Right ventricle myocardium inferior (tissue), 1 donor: ENCODE measurements at regions not wholly inside any gene's neighbourhood (a gene's known extent, or its start where the extent isn't known, plus 50 kb on each side); places are given as distances from the start of the nearest gene placed in this dataset.

Experiments
- ATAC-seq: fragments of 200-7000 bp; cut with Tn5 transposase; one replicate; pipeline ENCODE4 v1.9.1; 2020; ENCODE audit warnings: mild to moderate bottlenecking, moderate library complexity
- DNase-seq: peaks from one replicate; pipeline ENCODE4 v3.0.0; 2021; ENCODE audit errors: missing footprints
- intact Hi-C: fragments of 100-400 bp; cut with DNase I; formaldehyde crosslinking; loops from one replicate; pipeline ENCODE4 v1.11.0; 2022
- donor health status: DM: no; HTN: yes; CAD: no; lungs with severe emphysema.

- intact Hi-C loops: loop anchor here (5.0 kb wide), 1 partner anchor 61 kb away; no protein-coding TSS in a partner anchor
- DNase-seq (peak; percentile 88), ATAC-seq (peak; percentile 88)
Measured at GRCh38 chr2:176491172-176491904, 222.1 kb downstream of the MTX2 start.

DNA sequence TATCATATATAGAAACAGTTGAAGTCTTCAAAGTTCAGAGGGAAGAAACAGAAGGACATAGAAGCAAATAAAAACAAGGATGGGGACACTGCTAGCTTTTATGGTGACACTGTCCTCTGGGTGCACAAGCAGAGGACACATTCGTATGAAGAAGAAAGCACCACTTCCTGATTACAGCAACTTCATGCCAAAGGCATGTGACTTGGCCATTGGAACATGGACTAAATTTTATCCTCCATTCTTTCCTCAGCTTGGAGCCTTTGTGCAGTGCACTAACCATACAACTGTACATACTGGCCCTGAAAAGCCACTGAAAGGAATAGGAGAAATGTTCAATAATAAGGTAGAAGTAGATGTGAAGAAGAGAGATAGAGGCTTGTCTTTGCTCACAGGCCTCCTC lies 223.3 kb downstream of the MTX2 start:
- ATAC-seq (no peak), DNase-seq (no peak)
- intact Hi-C loops: loop anchor here (5.0 kb wide), 1 partner anchor 60 kb away; no protein-coding TSS in a partner anchor

DNA sequence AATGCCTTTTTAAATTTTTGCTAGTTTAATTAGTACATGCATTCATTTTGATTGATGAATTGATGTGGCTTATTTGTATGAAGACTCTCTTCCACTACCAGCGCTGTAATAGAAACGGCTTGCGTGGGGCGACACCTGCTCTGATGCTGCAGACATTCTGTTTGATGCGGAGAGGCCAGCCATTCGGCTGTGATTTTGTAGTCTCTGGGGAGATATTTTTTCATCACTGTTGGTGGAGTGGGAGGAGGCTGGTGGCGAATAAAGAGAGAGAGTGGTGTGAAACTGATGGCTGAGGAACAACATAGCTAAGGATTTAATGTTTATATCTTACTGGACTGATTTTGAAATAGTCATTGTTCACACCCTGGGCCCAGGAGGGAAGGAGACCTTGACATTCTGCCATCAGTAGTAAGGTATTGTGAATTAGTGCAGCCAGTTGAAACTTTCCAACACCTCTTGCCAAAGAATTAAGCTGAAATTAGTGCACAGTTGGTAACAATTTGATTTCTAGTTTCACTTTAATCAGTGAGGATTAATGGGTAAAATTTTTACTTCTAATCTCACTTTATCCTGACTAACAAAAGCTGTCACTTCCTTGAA lies 224.1 kb downstream of the MTX2 start:
- ATAC-seq: peak; percentile 23
- intact Hi-C loops: loop anchor here (5.0 kb wide), 1 partner anchor 59 kb away; no protein-coding TSS in a partner anchor
- no peak for DNase-seq

- DNase-seq: no peak
- no peak for ATAC-seq
- intact Hi-C loops: loop anchor here (5.0 kb wide), 1 partner anchor 58 kb away; no protein-coding TSS in a partner anchor
Measured at GRCh38 chr2:176493909-176494308, 224.7 kb downstream of the MTX2 start.

DNA sequence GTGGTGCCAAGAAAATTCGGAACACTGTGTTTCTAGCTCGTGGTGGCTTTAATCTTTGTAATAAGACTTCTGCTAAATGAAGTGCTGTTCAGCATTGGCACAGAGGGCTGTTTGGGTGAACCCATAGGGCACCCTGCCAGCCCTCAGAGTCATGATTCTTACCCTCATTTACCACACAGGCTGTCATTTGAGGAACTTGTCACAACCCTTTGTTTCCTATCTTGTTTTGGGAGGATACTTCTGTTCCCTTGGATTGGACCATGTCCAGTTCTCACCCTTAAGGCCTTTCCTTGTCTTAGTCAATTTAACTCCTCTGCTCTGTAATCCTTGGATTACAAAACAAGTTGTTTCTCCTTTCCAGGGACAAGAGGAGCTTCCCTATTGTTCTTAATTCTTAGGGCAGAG lies 225.7 kb downstream of the MTX2 start:
- peak; percentile 79 for DNase-seq
- ATAC-seq: peak; percentile 15
- intact Hi-C loops: loop anchor here (5.0 kb wide), 1 partner anchor 57 kb away; no protein-coding TSS in a partner anchor

- no peak for ATAC-seq
- intact Hi-C loops: no loop called here
Measured at GRCh38 chr2:176495826-176496225, 226.6 kb downstream of the MTX2 start.

GRCh38 chr2:176496761-176497160 lies 227.5 kb downstream of the MTX2 start:
- ATAC-seq (no peak), DNase-seq (no peak)
- intact Hi-C loops: no loop called here

More at GRCh38 chr2:176495826-176496225, 226.6 kb downstream of the MTX2 start:
- DNase-seq: no peak

DNA sequence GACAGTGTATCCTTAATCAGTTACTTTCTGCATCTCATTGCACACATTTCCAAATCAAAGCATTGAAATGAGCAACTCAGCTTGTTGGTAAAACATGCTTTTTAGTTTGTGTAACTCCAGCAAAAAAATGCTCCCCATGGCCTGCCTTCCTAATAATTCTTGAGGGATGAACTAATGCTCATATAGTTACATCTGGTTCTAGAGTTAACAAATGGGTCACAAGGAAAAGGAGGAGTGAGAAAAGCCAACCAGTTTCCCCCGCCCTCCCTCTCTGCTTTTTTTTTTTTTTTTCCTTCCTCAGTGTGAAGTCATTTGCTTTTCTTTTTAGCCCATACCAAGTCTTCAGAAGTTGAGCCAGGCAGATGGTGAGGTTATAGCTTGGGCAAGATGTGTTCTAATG lies 231.7 kb downstream of the MTX2 start:
- intact Hi-C loops: no loop called here
- DNase-seq (no peak), ATAC-seq (peak; percentile 59)

- no peak for DNase-seq
- no peak for ATAC-seq
- intact Hi-C loops: no loop called here
Measured at GRCh38 chr2:176501617-176502016, 232.4 kb downstream of the MTX2 start.

DNA sequence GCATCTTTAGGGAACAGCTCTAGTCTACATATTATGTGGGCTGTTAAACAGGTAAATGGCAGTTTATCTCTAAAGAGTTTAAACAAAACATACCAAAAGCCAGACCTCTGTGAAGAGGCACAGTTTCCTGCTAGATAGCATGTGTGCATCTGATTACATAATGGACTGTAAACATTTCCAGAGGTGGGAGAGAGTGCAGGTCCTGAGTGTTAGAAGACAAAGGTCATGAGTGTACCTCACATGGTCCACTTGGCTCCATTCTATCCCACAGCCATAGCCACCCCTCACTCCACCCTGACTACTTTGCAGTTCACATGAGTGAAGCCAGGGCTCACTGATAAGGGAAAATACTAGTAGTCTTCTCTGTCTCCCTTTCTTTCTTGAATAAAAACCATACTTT lies 233.4 kb downstream of the MTX2 start:
- intact Hi-C loops: no loop called here
- ATAC-seq (no peak), DNase-seq (no peak)

DNA sequence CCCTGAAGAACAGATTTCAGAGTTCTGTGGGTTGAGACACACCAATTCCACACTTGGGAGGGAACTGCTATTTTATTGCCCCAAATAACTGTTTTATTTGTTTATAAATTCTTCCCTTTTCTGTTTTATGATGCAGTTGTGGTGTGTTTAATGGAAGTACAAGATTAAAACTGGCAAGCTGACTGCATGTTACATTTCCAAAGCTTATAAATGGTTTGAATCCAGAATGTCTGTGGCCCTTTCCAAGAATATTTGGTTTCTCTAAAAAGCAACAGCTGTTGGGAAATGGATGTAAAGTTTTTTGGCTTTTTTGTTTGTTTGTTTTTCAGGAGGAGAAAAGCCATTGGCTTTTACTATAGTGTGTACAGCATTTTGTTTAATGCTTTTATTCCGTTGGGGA lies 234.5 kb downstream of the MTX2 start:
- DNase-seq (no peak), ATAC-seq (no peak)
- intact Hi-C loops: no loop called here

DNA sequence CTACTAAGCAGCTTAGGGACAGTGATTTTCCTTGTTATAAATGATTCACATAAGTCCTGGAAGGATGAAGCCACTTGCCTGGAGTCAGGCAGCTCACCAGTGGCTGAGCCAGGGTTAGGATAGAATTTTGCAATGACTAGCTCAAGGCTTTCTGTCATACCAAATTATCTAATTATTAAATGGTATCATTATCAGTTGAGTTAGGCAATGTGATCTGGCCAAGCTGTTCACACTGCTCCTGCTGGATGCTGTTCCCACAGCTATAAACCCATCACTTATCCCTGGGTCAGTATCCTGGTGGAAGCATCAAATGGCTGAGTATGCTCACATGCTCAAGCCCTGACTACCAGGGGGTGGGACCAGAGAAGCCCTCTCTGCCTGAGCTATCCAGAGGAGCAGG lies 235.2 kb downstream of the MTX2 start:
- ATAC-seq: peak; percentile 52
- intact Hi-C loops: no loop called here
- no peak for DNase-seq

GRCh38 chr2:176507786-176508185 lies 238.5 kb downstream of the MTX2 start:
- DNase-seq (no peak), ATAC-seq (no peak)
- intact Hi-C loops: no loop called here

DNA sequence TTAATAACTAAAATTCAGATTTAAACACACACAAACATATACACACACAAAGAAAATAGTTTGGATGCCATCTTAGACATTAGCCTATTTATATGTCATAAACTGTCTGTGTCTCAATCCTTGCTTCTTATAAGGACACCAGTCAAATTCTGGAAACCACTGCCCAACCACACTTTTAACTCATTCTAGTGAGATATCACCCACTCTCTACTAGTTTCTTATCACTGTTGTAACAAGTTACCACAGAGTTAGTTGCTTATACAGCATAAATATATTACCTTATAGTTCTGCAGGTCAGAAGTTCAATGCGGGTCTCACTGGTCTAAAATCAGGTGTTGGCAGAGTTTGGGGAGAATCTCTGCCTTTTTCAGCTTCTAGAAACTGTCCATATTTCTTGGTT lies 239.1 kb downstream of the MTX2 start:
- intact Hi-C loops: no loop called here
- DNase-seq: no peak
- ATAC-seq: no peak

DNA sequence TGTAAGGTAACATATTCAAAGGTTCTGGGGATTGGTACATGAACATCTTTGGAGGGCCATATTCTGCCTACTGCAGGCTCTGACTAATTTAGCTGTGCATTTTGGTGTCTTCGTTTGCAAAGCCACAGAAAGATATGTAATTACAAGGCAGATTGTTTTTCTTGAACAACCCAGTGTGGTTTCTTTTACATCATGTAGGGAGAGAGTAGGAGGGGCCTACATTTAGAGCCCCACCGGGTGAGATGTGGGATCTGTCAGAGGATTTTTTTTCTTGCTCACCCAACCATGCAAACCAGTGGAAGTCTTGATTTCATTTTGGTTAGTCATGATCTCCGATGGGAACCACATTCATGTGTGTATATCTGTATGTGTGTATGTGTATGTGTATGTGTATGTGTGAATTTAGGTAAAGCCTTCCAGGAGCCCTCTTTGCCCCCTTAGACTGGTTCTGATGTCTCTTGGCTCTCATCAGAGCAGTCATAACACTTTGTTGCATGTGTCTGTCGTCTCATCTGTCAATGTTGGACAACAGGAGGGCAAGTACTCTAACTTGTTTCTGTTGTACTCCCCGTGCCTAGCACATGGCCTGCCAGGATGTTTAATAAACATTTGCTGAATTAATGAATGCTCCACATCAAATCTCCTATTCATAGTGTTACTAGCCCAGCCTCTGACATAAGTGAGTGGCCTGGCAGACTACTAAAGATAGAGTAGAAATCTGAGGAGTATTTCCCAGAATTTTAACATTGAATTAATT lies 239.9 kb downstream of the MTX2 start:
- intact Hi-C loops: no loop called here
- DNase-seq (no peak), ATAC-seq (no peak)

- intact Hi-C loops: no loop called here
- no peak for ATAC-seq
- no peak for DNase-seq
Measured at GRCh38 chr2:176514276-176514675, 245.0 kb downstream of the MTX2 start.

DNA sequence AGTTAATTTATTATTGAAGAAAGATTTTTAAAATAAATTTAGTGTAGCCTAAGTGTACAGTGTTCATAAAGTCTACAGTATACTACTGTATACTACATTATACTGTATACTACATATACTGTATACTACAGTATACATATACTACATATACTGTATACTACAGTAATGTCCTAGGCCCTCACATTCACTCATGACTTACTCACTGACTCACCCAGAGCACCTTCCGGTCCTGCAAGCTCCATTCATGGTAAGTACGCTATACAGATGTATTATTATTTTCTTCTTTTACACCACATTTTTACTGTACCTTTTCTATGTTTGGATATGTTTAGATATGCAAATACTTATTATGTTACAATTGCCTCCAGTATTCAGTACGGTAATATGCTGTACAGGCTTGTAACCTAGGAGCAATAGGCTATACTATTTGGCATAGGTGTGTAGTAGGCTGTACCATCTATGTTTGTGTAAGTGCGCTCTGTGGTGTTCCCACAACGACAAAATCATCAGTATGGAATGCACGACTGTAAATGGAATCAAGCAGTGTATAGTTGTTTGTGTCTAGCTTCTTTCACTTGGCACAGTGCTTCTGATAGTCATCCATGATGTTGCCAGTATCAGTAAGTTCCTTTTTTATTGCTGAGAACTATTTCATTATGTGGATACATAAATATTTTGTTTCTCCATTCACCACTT lies 245.7 kb downstream of the MTX2 start:
- no peak for DNase-seq
- ATAC-seq: no peak
- intact Hi-C loops: no loop called here

- no peak for DNase-seq
- no peak for ATAC-seq
- intact Hi-C loops: no loop called here
Measured at GRCh38 chr2:176516051-176516602, 246.9 kb downstream of the MTX2 start.

GRCh38 chr2:176518823-176519222 lies 249.6 kb downstream of the MTX2 start:
- DNase-seq (no peak), ATAC-seq (peak; percentile 97)
- intact Hi-C loops: no loop called here
